Calu3 (cell line): ENCODE measurements at regions not wholly inside any gene's neighbourhood (a gene's known extent, or its start where the extent isn't known, plus 50 kb on each side); places are given as distances from the start of the nearest gene placed in this dataset.
"Not testable (repeated sequence)": the region's sequence is repeated elsewhere in the genome, so short reads cannot be mapped to it uniquely, and the experiment has no call there.

Experiments
- BruUV-seq: library from RNA; stranded (reverse); fragments of 400-500 nt; replicated peaks from 2 replicates; lab custom pipeline; 2021; lab: Mats Ljungman, UMichigan
- CTCF ChIA-PET: fragments of 300-600 bp; sonication (Branson Sonifier 250); formaldehyde crosslinking; loops from one replicate; lab custom pipeline; 2022; ENCODE audit warnings: antibody characterized with exemption; lab: Charles Lee
- DNase-seq: peaks from one replicate; pipeline ENCODE4 v3.0.0; 2022
- H3K27ac Mint-ChIP-seq: one replicate; pipeline ENCODE4 v1.8.0; 2022; ENCODE audit warnings: mixed read lengths; ENCODE audit not compliant: unreplicated experiment
- H3K27me3 Mint-ChIP-seq: one replicate; pipeline ENCODE4 v1.8.0; 2022; ENCODE audit warnings: mixed read lengths; ENCODE audit not compliant: unreplicated experiment
- H3K36me3 Mint-ChIP-seq: one replicate; pipeline ENCODE4 v1.8.0; 2022; ENCODE audit warnings: mild to moderate bottlenecking, moderate library complexity, mixed read lengths; ENCODE audit not compliant: insufficient read depth, unreplicated experiment
- H3K4me1 Mint-ChIP-seq: one replicate; pipeline ENCODE4 v1.8.0; 2022; ENCODE audit warnings: mild to moderate bottlenecking, low read depth, mixed read lengths; ENCODE audit not compliant: unreplicated experiment
- H3K4me3 Mint-ChIP-seq: one replicate; pipeline ENCODE4 v1.8.0; 2022; ENCODE audit warnings: mild to moderate bottlenecking, low read depth, moderate library complexity, mixed read lengths; ENCODE audit not compliant: unreplicated experiment
- H3K9me3 Mint-ChIP-seq: one replicate; pipeline ENCODE4 v1.8.0; 2022; ENCODE audit warnings: low read depth, mixed read lengths; ENCODE audit not compliant: unreplicated experiment
- CTCF ChIP-seq: fragments of 200-600 bp; IDR thresholded peaks from one replicate; pipeline ENCODE4 v1.8.0; 2022; ENCODE audit warnings: antibody characterized with exemption; ENCODE audit not compliant: unreplicated experiment
- intact Hi-C: fragments of 100-400 bp; cut with micrococcal nuclease; formaldehyde crosslinking; loops from one replicate; pipeline ENCODE4 v1.10.0; 2022; ENCODE audit not compliant: unreplicated experiment

- CTCF ChIA-PET: interaction anchor here (0.6 to 0.7 kb wide), 2 partner anchors 11 to 43 kb away, joined by 3 read pairs; no protein-coding TSS in a partner anchor
- Mint-ChIP-seq H3K27me3 (no peaks in the 10 kb centered on the region), H3K4me3 (no peak overlapping the region), H3K9me3 (no peaks in the 10 kb centered on the region), H3K4me1 (peaks cover 17% of the 10 kb centered on the region), H3K27ac (no peak overlapping the region), H3K36me3 (peaks cover 13% of the 10 kb centered on the region)
- BruUV-seq: no TSS peak
- no peak for TF ChIP-seq CTCF
- intact Hi-C loops: no loop called here
- DNase-seq: no peak
Measured at GRCh38 chr6:13870214-13870830, 54.4 kb upstream of the RNF182 start.

GRCh38 chr6:13868236-13868635 lies 53.9 kb upstream of the MCUR1 start:
- TF ChIP-seq CTCF: no peak
- H3K4me1 Mint-ChIP-seq: peaks cover 12% of the 10 kb centered on the region
- no TSS peak for BruUV-seq
- peaks cover 4% of the 10 kb centered on the region for H3K36me3 Mint-ChIP-seq
- H3K27me3 Mint-ChIP-seq: no peaks in the 10 kb centered on the region
- no peak overlapping the region for H3K4me3 Mint-ChIP-seq
- CTCF ChIA-PET: no interaction called here
- H3K27ac Mint-ChIP-seq: no peak overlapping the region
- H3K9me3 Mint-ChIP-seq: no peaks in the 10 kb centered on the region
- intact Hi-C loops: no loop called here
- no peak for DNase-seq

GRCh38 chr6:13866301-13866700 lies 51.9 kb upstream of the MCUR1 start:
- Mint-ChIP-seq H3K4me1 (peaks cover 7% of the 10 kb centered on the region), H3K27me3 (no peaks in the 10 kb centered on the region), H3K27ac (no peak overlapping the region), H3K4me3 (no peak overlapping the region), H3K36me3 (no peaks in the 10 kb centered on the region), H3K9me3 (no peaks in the 10 kb centered on the region)
- intact Hi-C loops: no loop called here
- no peak for DNase-seq
- CTCF ChIA-PET: no interaction called here
- BruUV-seq: no TSS peak
- no peak for TF ChIP-seq CTCF

GRCh38 chr6:13865141-13865540 lies 50.8 kb upstream of the MCUR1 start:
- H3K4me3 Mint-ChIP-seq: no peak overlapping the region

GRCh38 chr6:13864669-13865068 lies 50.3 kb upstream of the MCUR1 start:
- H3K27me3 Mint-ChIP-seq, H3K4me1 Mint-ChIP-seq, intact Hi-C loops, H3K27ac Mint-ChIP-seq, CTCF ChIA-PET, H3K36me3 Mint-ChIP-seq, BruUV-seq, H3K9me3 Mint-ChIP-seq, DNase-seq, H3K4me3 Mint-ChIP-seq: not testable (repeated sequence)

More at GRCh38 chr6:13865141-13865540, 50.8 kb upstream of the MCUR1 start:
- peaks cover 7% of the 10 kb centered on the region for H3K4me1 Mint-ChIP-seq
- H3K9me3 Mint-ChIP-seq: no peaks in the 10 kb centered on the region
- peaks cover 4% of the 10 kb centered on the region for H3K36me3 Mint-ChIP-seq
- intact Hi-C loops: no loop called here
- no peak for DNase-seq
- BruUV-seq: no TSS peak
- H3K27ac Mint-ChIP-seq: no peak overlapping the region
- TF ChIP-seq CTCF: no peak
- CTCF ChIA-PET: no interaction called here
- H3K27me3 Mint-ChIP-seq: no peaks in the 10 kb centered on the region
